ENCODE measurements at regions not wholly inside any gene's neighbourhood (a gene's known extent, or its start where the extent isn't known, plus 50 kb on each side); places are given as distances from the start of the nearest gene placed in this dataset.

DNA sequence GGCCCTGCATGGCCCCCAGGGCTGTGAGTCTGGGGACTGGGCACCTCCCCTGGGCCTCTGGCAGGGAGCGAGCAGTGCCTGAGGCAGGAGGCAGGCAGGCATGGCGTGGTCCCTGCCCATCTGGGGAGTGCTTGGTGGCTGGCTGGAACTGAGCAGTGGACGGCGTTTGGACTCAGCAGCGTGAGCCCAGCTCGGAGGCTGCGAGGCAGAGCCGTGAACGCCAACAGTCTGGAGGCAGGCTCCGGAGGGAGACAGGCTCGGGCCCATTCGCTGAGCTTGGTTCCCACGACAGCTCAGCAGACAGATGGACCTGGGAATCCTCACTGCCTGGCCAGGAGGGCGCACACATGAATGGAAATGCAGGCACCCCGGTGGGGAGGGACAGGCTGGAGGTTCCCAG lies 160.7 kb upstream of the POU3F1 start:
- no peaks in the 10 kb centered on the region for H4K20me1 ChIP-seq (replicated peaks; ENCODE audit: control insufficient read depth, insufficient read depth, low read length)
- H3K79me2 ChIP-seq (ENCODE audit: control insufficient read depth, insufficient read depth, low read length), result no peaks in the 10 kb centered on the region
- ChIA-PET CTCF (ENCODE audit: low intra/inter-chr PET ratio) (no interaction called here), POLR2A (interaction anchor here (0.6 to 2.0 kb wide), 3 partner anchors 8 to 36 kb away, joined by 3 to 9 read pairs (median 4); no protein-coding TSS in a partner anchor)
- H3K27me3 ChIP-seq (ENCODE audit: control insufficient read depth in 2 of 2, insufficient read depth in 2 of 2, low read length in 2 of 2), result peaks cover 5 to 26% of the 10 kb centered on the region in 2 experiments; a peak in 4 of 5 replicates
- H3K4me1 ChIP-seq (replicated peaks in 1 of 2; ENCODE audit: control insufficient read depth in 2 of 2, insufficient read depth in 2 of 2, low read length in 2 of 2), result peaks cover 0 to 5% of the 10 kb centered on the region in 2 experiments; a peak in 1 of 5 replicates
- no peak for TF ChIP-seq CREBBP (IDR thresholded peaks at IDR 0.05; ENCODE audit: low read depth, low read length)
- no peak for TF ChIP-seq NCOA1 (IDR thresholded peaks at IDR 0.05; ENCODE audit: low read depth)
- no peak for TF ChIP-seq SMC3 (conservative IDR thresholded peaks at IDR 0.05; ENCODE audit: insufficient read depth, low read depth, low read length)
- TF ChIP-seq ZNF707 (CRISPR knock-in tag; conservative IDR thresholded peaks at IDR 0.05), result no peak
- TF ChIP-seq PTRF (tag; IDR thresholded peaks at IDR 0.05), result no peak
- no peak overlapping the region for H2AFZ ChIP-seq (ENCODE audit: low read depth, low read length)
- H3K4me2 ChIP-seq (ENCODE audit: insufficient read depth, low read length), result no peak overlapping the region
- H3K27ac ChIP-seq (ENCODE audit: extremely low read depth, low read depth, low read length), result no peak overlapping the region
- in situ Hi-C loops (cut with MboI) (no loop called here), intact Hi-C loops (cut with micrococcal nuclease) (no loop called here)
- no peaks in the 10 kb centered on the region for H3K9me1 ChIP-seq (ENCODE audit: control insufficient read depth, insufficient read depth, low read length)
- H3K9ac ChIP-seq (ENCODE audit: insufficient read depth in 1 of 2, low read depth in 2 of 2, low read length in 2 of 2), result peak overlapping the region in 1 of 2 experiments; percentile 47; a peak in 1 of 4 replicates
- H3K4me3 ChIP-seq, result no peak overlapping the region
- peak; percentile 16; the same call in 1 of the 3 replicates for ATAC-seq
- no peaks in the 10 kb centered on the region for H3K36me3 ChIP-seq (ENCODE audit: control insufficient read depth, insufficient read depth, low read length)
- WGBS (ENCODE audit: insufficient coverage, low coverage, missing lambda C conversion rate), result 20% methylated on average over 14 of the region's 15 CpGs
- no TSS peak for BruUV-seq (replicated peaks)
- no peak for FAIRE-seq
- DNase-seq (ENCODE audit: extremely low read depth in 1 of 4, low spot score in 3 of 4), result no peak
- H3K9me3 ChIP-seq (replicated peaks; ENCODE audit: control insufficient read depth, insufficient read depth, low read depth, low read length), result no peaks in the 10 kb centered on the region

DNA sequence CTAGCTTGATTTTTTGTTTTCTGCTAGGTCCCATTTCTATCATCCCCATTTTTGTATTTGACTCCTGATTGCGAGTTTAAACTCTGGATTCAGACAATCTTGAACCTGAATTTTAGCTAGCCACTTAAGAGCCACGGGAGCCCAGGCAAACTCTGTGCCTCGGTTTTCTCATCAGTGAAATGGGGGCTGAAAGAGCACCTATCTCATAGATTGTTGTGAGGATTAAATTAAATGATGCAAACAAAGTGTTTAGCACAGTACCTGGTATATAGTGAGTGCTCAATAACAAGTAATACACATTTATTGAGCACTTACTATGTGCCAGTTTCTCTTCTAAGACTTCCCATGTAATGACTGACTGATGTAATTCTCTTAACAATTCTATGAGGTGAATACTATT lies 158.1 kb upstream of the POU3F1 start:
- no TSS peak for BruUV-seq (replicated peaks)
- in situ Hi-C loops (cut with MboI) (no loop called here), intact Hi-C loops (cut with micrococcal nuclease) (no loop called here)
- Histone ChIP-seq H2AFZ (ENCODE audit: low read depth, low read length) (no peak overlapping the region), H3K9me1 (ENCODE audit: control insufficient read depth, insufficient read depth, low read length) (no peaks in the 10 kb centered on the region), H3K79me2 (ENCODE audit: control insufficient read depth, insufficient read depth, low read length) (no peaks in the 10 kb centered on the region), H3K4me3 (no peak overlapping the region), H3K9ac (ENCODE audit: insufficient read depth in 1 of 2, low read depth in 2 of 2, low read length in 2 of 2) (no peak overlapping the region), H4K20me1 (replicated peaks; ENCODE audit: control insufficient read depth, insufficient read depth, low read length) (no peaks in the 10 kb centered on the region), H3K4me1 (replicated peaks in 1 of 2; ENCODE audit: control insufficient read depth in 2 of 2, insufficient read depth in 2 of 2, low read length in 2 of 2) (peaks cover 0 to 5% of the 10 kb centered on the region in 2 experiments; a peak in 1 of 5 replicates), H3K36me3 (ENCODE audit: control insufficient read depth, insufficient read depth, low read length) (no peaks in the 10 kb centered on the region), H3K4me2 (ENCODE audit: insufficient read depth, low read length) (no peak overlapping the region), H3K9me3 (replicated peaks; ENCODE audit: control insufficient read depth, insufficient read depth, low read depth, low read length) (no peaks in the 10 kb centered on the region), H3K27ac (ENCODE audit: extremely low read depth, low read depth, low read length) (no peak overlapping the region), H3K27me3 (ENCODE audit: control insufficient read depth in 2 of 2, insufficient read depth in 2 of 2, low read length in 2 of 2) (peaks cover 0 to 17% of the 10 kb centered on the region in 2 experiments; a peak in 2 of 5 replicates)
- ATAC-seq (no peak), FAIRE-seq (no peak), DNase-seq (ENCODE audit: extremely low read depth in 1 of 4, low spot score in 3 of 4) (no peak)
- ChIA-PET CTCF (ENCODE audit: low intra/inter-chr PET ratio) (no interaction called here), POLR2A (interaction anchor here (0.7 kb wide), 1 partner anchor 12 kb away, joined by 3 read pairs; no protein-coding TSS in a partner anchor)
- 0% methylated on average over 3 of the region's 3 CpGs for WGBS (ENCODE audit: insufficient coverage, low coverage, missing lambda C conversion rate)
- TF ChIP-seq, protein P1, sequence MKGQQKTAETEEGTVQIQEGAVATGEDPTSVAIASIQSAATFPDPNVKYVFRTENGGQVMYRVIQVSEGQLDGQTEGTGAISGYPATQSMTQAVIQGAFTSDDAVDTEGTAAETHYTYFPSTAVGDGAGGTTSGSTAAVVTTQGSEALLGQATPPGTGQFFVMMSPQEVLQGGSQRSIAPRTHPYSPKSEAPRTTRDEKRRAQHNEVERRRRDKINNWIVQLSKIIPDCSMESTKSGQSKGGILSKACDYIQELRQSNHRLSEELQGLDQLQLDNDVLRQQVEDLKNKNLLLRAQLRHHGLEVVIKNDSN (CRISPR knock-in tag; IDR thresholded peaks at IDR 0.05), result no peak
- TF ChIP-seq ZNF778 (CRISPR knock-in tag; IDR thresholded peaks at IDR 0.05) (no peak), SMAD3 (CRISPR knock-in tag; conservative IDR thresholded peaks at IDR 0.05) (no peak), ZBTB17 (CRISPR knock-in tag; IDR thresholded peaks at IDR 0.05) (peak; percentile 74; the same call in 1 of the 2 replicates), ZFP1 (CRISPR knock-in tag; IDR thresholded peaks at IDR 0.05) (no peak), NRF1 (conservative IDR thresholded peaks at IDR 0.05 in 1 of 2, IDR thresholded peaks at IDR 0.05 in 1 of 2) (no peak), RBM17 (IDR thresholded peaks at IDR 0.05; ENCODE audit: borderline replicate concordance, low read depth, low read length) (no peak), MCM7 (IDR thresholded peaks at IDR 0.05) (no peak), CEBPB (tag; IDR thresholded peaks at IDR 0.05) (no peak)
- TF ChIP-seq, protein P2, sequence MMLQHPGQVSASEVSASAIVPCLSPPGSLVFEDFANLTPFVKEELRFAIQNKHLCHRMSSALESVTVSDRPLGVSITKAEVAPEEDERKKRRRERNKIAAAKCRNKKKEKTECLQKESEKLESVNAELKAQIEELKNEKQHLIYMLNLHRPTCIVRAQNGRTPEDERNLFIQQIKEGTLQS (IDR thresholded peaks at IDR 0.05), result 0 out of 2 replicates have a peak, but pooled peaks have one; percentile 25
- TF ChIP-seq, protein P2 (CRISPR knock-in tag; conservative IDR thresholded peaks at IDR 0.05), result no peak

Measured in K562 (cell line).